Colonic mucosa (tissue), 4 donors: ENCODE measurements at regions not wholly inside any gene's neighbourhood (a gene's known extent, or its start where the extent isn't known, plus 50 kb on each side); places are given as distances from the start of the nearest gene placed in this dataset.
"Not testable (repeated sequence)": the region's sequence is repeated elsewhere in the genome, so short reads cannot be mapped to it uniquely, and the experiment has no call there.

Experiments used
- DNase-seq: peaks from one replicate; pipeline ENCODE4 v3.0.0-alpha.2; 2020
- H3K27ac ChIP-seq: fragments of 200-600 bp; one replicate; pipeline ENCODE4 v1.8.0; 2021
- H3K27me3 ChIP-seq: fragments of 200-600 bp; one replicate; pipeline ENCODE4 v1.8.0; 2021
- H3K36me3 ChIP-seq: fragments of 200-600 bp; one replicate; pipeline ENCODE4 v1.8.0; 2021
- H3K4me1 ChIP-seq: fragments of 200-600 bp; one replicate; pipeline ENCODE4 v1.8.0; 2021; ENCODE audit warnings: mild to moderate bottlenecking
- H3K4me3 ChIP-seq: fragments of 200-600 bp; one replicate; pipeline ENCODE4 v1.8.0; 2021
- H3K9ac ChIP-seq, 2 donors: one replicate each; pipeline ENCODE4 v1.7.0; 2013; ENCODE audit warnings: control low read depth in 2 of 2, low read depth in 2 of 2, low read length in 2 of 2
- H3K9me3 ChIP-seq: fragments of 200-600 bp; one replicate; pipeline ENCODE4 v1.8.0; 2021
- CTCF ChIP-seq: fragments of 200-600 bp; IDR thresholded peaks from one replicate; pipeline ENCODE4 v1.8.0; 2022; ENCODE audit warnings: antibody characterized with exemption, mild to moderate bottlenecking
- intact Hi-C: fragments of 100-400 bp; cut with DNase I; formaldehyde crosslinking; loops from one replicate; pipeline ENCODE4 v1.14.1; 2022
- donor health status: healthy.
- donor health status: DM: no; HTN: no; CAD: no.
- donor health status: DM: no; HTN: no; CAD: no.

- TF ChIP-seq CTCF = no peak
- no peaks in the 10 kb centered on the region for H3K27me3 ChIP-seq
- DNase-seq = no peak
- H3K36me3 ChIP-seq = no peaks in the 10 kb centered on the region
- no peak overlapping the region for H3K9ac ChIP-seq
- H3K4me3 ChIP-seq = no peak overlapping the region
- intact Hi-C loops = no loop called here
- no peaks in the 10 kb centered on the region for H3K4me1 ChIP-seq
- H3K9me3 ChIP-seq = no peaks in the 10 kb centered on the region
- H3K27ac ChIP-seq = no peak overlapping the region
Observed at GRCh38 chr2:64250751-64251423, 106.7 kb upstream of the PELI1 start.

GRCh38 chr2:64251497-64252250 lies 107.5 kb upstream of the PELI1 start:
- intact Hi-C loops = no loop called here
- TF ChIP-seq CTCF = no peak
- H3K27me3 ChIP-seq = no peaks in the 10 kb centered on the region
- H3K4me3 ChIP-seq = no peak overlapping the region
- no peak for DNase-seq
- no peak overlapping the region for H3K9ac ChIP-seq
- no peaks in the 10 kb centered on the region for H3K36me3 ChIP-seq
- H3K4me1 ChIP-seq = no peaks in the 10 kb centered on the region
- no peaks in the 10 kb centered on the region for H3K9me3 ChIP-seq
- H3K27ac ChIP-seq = no peak overlapping the region

- H3K9me3 ChIP-seq, H3K36me3 ChIP-seq, H3K4me3 ChIP-seq, H3K4me1 ChIP-seq, DNase-seq, H3K9ac ChIP-seq, H3K27me3 ChIP-seq, intact Hi-C loops, H3K27ac ChIP-seq: not testable (repeated sequence)
Observed at GRCh38 chr2:64252251-64252978, 108.2 kb upstream of the PELI1 start.

GRCh38 chr2:64253421-64253820 lies 109.2 kb upstream of the PELI1 start:
- H3K9ac ChIP-seq, H3K27ac ChIP-seq, intact Hi-C loops, H3K9me3 ChIP-seq, H3K4me1 ChIP-seq, H3K27me3 ChIP-seq, H3K4me3 ChIP-seq, DNase-seq, H3K36me3 ChIP-seq: not testable (repeated sequence)

GRCh38 chr2:64258566-64258965 lies 114.3 kb upstream of the PELI1 start:
- TF ChIP-seq CTCF = no peak
- Histone ChIP-seq H3K4me1 (no peaks in the 10 kb centered on the region), H3K27me3 (no peaks in the 10 kb centered on the region), H3K36me3 (no peaks in the 10 kb centered on the region), H3K4me3 (no peak overlapping the region), H3K9ac (no peak overlapping the region), H3K9me3 (no peaks in the 10 kb centered on the region), H3K27ac (no peak overlapping the region)
- intact Hi-C loops = no loop called here
- DNase-seq = no peak

- intact Hi-C loops = no loop called here
- no peak overlapping the region for H3K27ac ChIP-seq
- H3K36me3 ChIP-seq = no peaks in the 10 kb centered on the region
- H3K4me1 ChIP-seq = no peaks in the 10 kb centered on the region
- H3K9ac ChIP-seq = no peak overlapping the region
- no peak for DNase-seq
- no peaks in the 10 kb centered on the region for H3K9me3 ChIP-seq
- no peak overlapping the region for H3K4me3 ChIP-seq
- H3K27me3 ChIP-seq = no peaks in the 10 kb centered on the region
- no peak for TF ChIP-seq CTCF
Observed at GRCh38 chr2:64259312-64259711, 115.1 kb upstream of the PELI1 start.
